ENCODE measurements at regions not wholly inside any gene's neighbourhood (a gene's known extent, or its start where the extent isn't known, plus 50 kb on each side); places are given as distances from the start of the nearest gene placed in this dataset.
"Not testable (repeated sequence)": the region's sequence is repeated elsewhere in the genome, so short reads cannot be mapped to it uniquely, and the experiment has no call there.

- H3K27me3 ChIP-seq (ENCODE audit: control insufficient read depth, insufficient read depth, low read length); BruUV-seq (replicated peaks); in situ Hi-C loops (cut with HindIII; ENCODE audit: low pct_unique_long_range_greater_than_20kb, low sequenced_read_pairs); H3K4me1 ChIP-seq (ENCODE audit: control insufficient read depth, insufficient read depth, low read length); CTCF ChIA-PET; H3K4me3 ChIP-seq (ENCODE audit: low read depth in 2 of 2, low read length in 2 of 2); POLR2A ChIA-PET; DNase-seq (ENCODE audit: low read depth, low spot score); H3K9me3 ChIP-seq (ENCODE audit: control insufficient read depth, insufficient read depth, low read depth, low read length); H3K36me3 ChIP-seq (ENCODE audit: control insufficient read depth, insufficient read depth, low read length); intact Hi-C loops (cut with micrococcal nuclease; ENCODE audit: unreplicated experiment); ATAC-seq; H3K27ac ChIP-seq (ENCODE audit: low read length): not testable (repeated sequence)
- TF ChIP-seq CTCF (IDR thresholded peaks at IDR 0.05): peak; percentile 20; the same call in 1 of the 2 replicates
Measured at GRCh38 chr2:95666636-95667035, 74.8 kb downstream of the TRIM43 start.

DNA sequence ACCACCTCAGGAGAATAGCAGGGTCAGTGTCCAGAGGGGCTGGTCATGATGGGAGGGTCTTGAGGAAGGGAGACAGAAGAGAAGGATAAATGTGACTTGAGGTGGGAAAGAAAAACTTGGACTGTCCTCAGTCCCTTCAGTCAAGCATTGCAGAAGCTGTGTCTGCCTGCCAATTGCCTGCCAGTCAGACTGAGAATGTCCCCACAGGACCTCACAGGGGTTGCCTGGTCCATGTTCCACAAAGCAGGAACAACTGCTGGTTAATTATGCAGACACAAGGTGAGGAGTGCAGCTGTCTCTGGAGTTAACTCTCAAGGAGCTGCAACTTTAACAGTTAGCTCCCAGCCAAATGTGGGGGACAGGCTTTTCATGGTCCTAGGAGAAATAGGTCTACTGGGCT, 75.7 kb downstream of the TRIM43 start:
- Histone ChIP-seq H3K4me1 (ENCODE audit: control insufficient read depth, insufficient read depth, low read length) (no peaks in the 10 kb centered on the region), H3K36me3 (ENCODE audit: control insufficient read depth, insufficient read depth, low read length) (no peaks in the 10 kb centered on the region), H3K27ac (ENCODE audit: low read length) (no peak overlapping the region), H3K27me3 (ENCODE audit: control insufficient read depth, insufficient read depth, low read length) (peaks cover 2% of the 10 kb centered on the region), H3K9me3 (ENCODE audit: control insufficient read depth, insufficient read depth, low read depth, low read length) (no peaks in the 10 kb centered on the region), H3K4me3 (ENCODE audit: low read depth in 2 of 2, low read length in 2 of 2) (no peak overlapping the region)
- ChIA-PET POLR2A (no interaction called here), CTCF (no interaction called here)
- in situ Hi-C loops (cut with HindIII; ENCODE audit: low pct_unique_long_range_greater_than_20kb, low sequenced_read_pairs): no loop called here
- ATAC-seq: no peak
- no peak for DNase-seq (ENCODE audit: low read depth, low spot score)
- intact Hi-C loops (cut with micrococcal nuclease; ENCODE audit: unreplicated experiment): no loop called here
- no TSS peak for BruUV-seq (replicated peaks)
- TF ChIP-seq REST (IDR thresholded peaks at IDR 0.05; ENCODE audit: insufficient read depth in 1 of 2, low read depth in 2 of 2, low read length in 1 of 2) (no peak), POLR2AphosphoS5 (IDR thresholded peaks at IDR 0.05; ENCODE audit: low read depth, low read length) (no peak), SIN3A (IDR thresholded peaks at IDR 0.05; ENCODE audit: borderline replicate concordance, insufficient read depth, low read depth, low read length) (no peak), TCF7L2 (IDR thresholded peaks at IDR 0.05; ENCODE audit: low read depth, low read length) (no peak), CTCF (IDR thresholded peaks at IDR 0.05) (no peak)

GRCh38 chr2:95668934-95669333, 77.1 kb downstream of the TRIM43 start:
- H3K4me1 ChIP-seq (ENCODE audit: control insufficient read depth, insufficient read depth, low read length); ATAC-seq; intact Hi-C loops (cut with micrococcal nuclease; ENCODE audit: unreplicated experiment); H3K27me3 ChIP-seq (ENCODE audit: control insufficient read depth, insufficient read depth, low read length); in situ Hi-C loops (cut with HindIII; ENCODE audit: low pct_unique_long_range_greater_than_20kb, low sequenced_read_pairs); POLR2A ChIA-PET; H3K36me3 ChIP-seq (ENCODE audit: control insufficient read depth, insufficient read depth, low read length); H3K27ac ChIP-seq (ENCODE audit: low read length); BruUV-seq (replicated peaks); H3K4me3 ChIP-seq (ENCODE audit: low read depth in 2 of 2, low read length in 2 of 2); CTCF ChIA-PET; DNase-seq (ENCODE audit: low read depth, low spot score); H3K9me3 ChIP-seq (ENCODE audit: control insufficient read depth, insufficient read depth, low read depth, low read length): not testable (repeated sequence)

Data from Panc1 (cell line).